Uterus (tissue), 2 donors: ENCODE measurements at regions not wholly inside any gene's neighbourhood (a gene's known extent, or its start where the extent isn't known, plus 50 kb on each side); places are given as distances from the start of the nearest gene placed in this dataset.

Experiments used
- CTCF ChIP-seq, 4 experiments: fragments of 200-600 bp in 2 of 4; fragments of 450-650 bp in 2 of 4; sonication (generic) in 2 of 4; IDR thresholded peaks; one replicate each; pipeline ENCODE4 v1.5.1; 2016 to 2019; ENCODE audit warnings: antibody characterized with exemption in 4 of 4, mild to moderate bottlenecking in 2 of 4, moderate library complexity in 1 of 4
- POLR2A ChIP-seq, 2 donors: fragments of 450-650 bp; IDR thresholded peaks; one replicate each; pipeline ENCODE4 v1.6.1; 2016; ENCODE audit warnings: antibody characterized with exemption in 2 of 2, mild to moderate bottlenecking in 1 of 2, moderate library complexity in 1 of 2

DNA sequence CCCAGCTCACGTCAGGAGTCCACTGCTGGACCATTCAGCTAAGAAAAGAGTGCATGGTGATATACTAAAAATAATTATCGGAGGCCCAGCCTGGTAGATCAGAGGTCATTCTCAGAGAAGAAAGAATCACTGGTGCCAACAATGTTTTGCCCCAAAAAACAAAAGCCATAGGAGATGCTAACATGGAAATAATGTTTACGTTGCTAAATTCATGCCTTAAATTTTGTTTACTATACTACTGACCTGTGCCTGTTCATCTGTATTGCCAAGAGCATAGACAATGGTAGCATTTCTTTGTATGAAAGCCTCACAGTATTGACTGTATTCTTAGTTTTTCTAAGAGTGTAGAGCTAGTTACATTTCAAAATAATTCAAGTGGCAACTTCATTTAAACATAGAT, 138.1 kb upstream of the GPR149 start:
- TF ChIP-seq POLR2A (IDR thresholded peaks at IDR 0.05) (no peak), CTCF (IDR thresholded peaks at IDR 0.05) (no peak)
